Breast epithelium (tissue), 3 donors: ENCODE measurements at regions not wholly inside any gene's neighbourhood (a gene's known extent, or its start where the extent isn't known, plus 50 kb on each side); places are given as distances from the start of the nearest gene placed in this dataset.

Source experiments
- CTCF ChIP-seq, 3 donors: fragments of 450-650 bp; IDR thresholded peaks; one replicate each; pipeline ENCODE4 v1.5.1; 2016 to 2017; ENCODE audit warnings: antibody characterized with exemption in 3 of 3, mild to moderate bottlenecking in 3 of 3, moderate library complexity in 3 of 3
- POLR2AphosphoS5 ChIP-seq, 3 donors: sonication (generic); formaldehyde crosslinking; IDR thresholded peaks; one replicate each; pipeline ENCODE4 v1.6.1; 2017; ENCODE audit warnings: antibody characterized with exemption in 3 of 3

- TF ChIP-seq CTCF (IDR thresholded peaks at IDR 0.05) (no peak), POLR2AphosphoS5 (IDR thresholded peaks at IDR 0.05) (no peak)
Measured at GRCh38 chr16:85240982-85241924, 129.0 kb upstream of the CIBAR2 start.
